Ovary (tissue), 7 donors: ENCODE measurements at regions not wholly inside any gene's neighbourhood (a gene's known extent, or its start where the extent isn't known, plus 50 kb on each side); places are given as distances from the start of the nearest gene placed in this dataset.
"Not testable (repeated sequence)": the region's sequence is repeated elsewhere in the genome, so short reads cannot be mapped to it uniquely, and the experiment has no call there.

ENCODE experiments used
- DNase-seq, 5 donors: peaks; one replicate each; pipeline ENCODE4 v3.0.0-alpha.2; 2019 to 2020
- H3K27ac ChIP-seq, 2 donors: fragments of 200-600 bp; one replicate each; pipeline versions ENCODE4 v1.5.1 to v1.8.0; 2019 to 2022
- H3K27me3 ChIP-seq: fragments of 200-600 bp; one replicate; pipeline ENCODE4 v1.8.0; 2022
- H3K36me3 ChIP-seq: fragments of 200-600 bp; sonication (generic); one replicate; pipeline ENCODE4 v1.5.1; 2019
- H3K4me1 ChIP-seq: one replicate; pipeline ENCODE4 v1.8.1; 2013; ENCODE audit warnings: mild to moderate bottlenecking, moderate library complexity; ENCODE audit not compliant: insufficient read depth
- H3K4me3 ChIP-seq: fragments of 200-600 bp; sonication (generic); one replicate; pipeline ENCODE4 v1.5.1; 2017
- H3K9me3 ChIP-seq, 2 donors: fragments of 200-600 bp in 1 of 2; sonication (generic) in 1 of 2; one replicate each; pipeline versions ENCODE4 v1.5.1 to v1.8.1; 2013 to 2019; ENCODE audit warnings: mild to moderate bottlenecking in 1 of 2, moderate library complexity in 1 of 2
- CTCF ChIP-seq, 3 donors: fragments of 450-650 bp in 2 of 3; fragments of 200-600 bp in 1 of 3; IDR thresholded peaks; one replicate each; pipeline versions ENCODE4 v1.5.1 to v1.8.0; 2016 to 2022; ENCODE audit warnings: antibody characterized with exemption in 3 of 3, mild to moderate bottlenecking in 1 of 3
- EP300 ChIP-seq: sonication (generic); formaldehyde crosslinking; IDR thresholded peaks from one replicate; pipeline ENCODE4 v1.6.1; 2017; ENCODE audit warnings: antibody characterized with exemption
- POLR2A ChIP-seq: fragments of 450-650 bp; IDR thresholded peaks from one replicate; pipeline ENCODE4 v1.6.1; 2017; ENCODE audit warnings: antibody characterized with exemption, mild to moderate bottlenecking, moderate library complexity
- WGBS, 3 donors: extraction: QIAGEN DNeasy Blood & Tissue Kit in 1 of 3; methylation state at CpG; one replicate each; pipeline versions ENCODE4 v1.1.5 to v1.1.7; 2013 to 2017; 5-methylcytosine and 5-hydroxymethylcytosine counted together
- intact Hi-C, 4 donors: fragments of 100-400 bp; cut with DNase I; formaldehyde crosslinking; loops; one replicate each; pipeline versions ENCODE4 v1.11.0 to v1.15.1; 2022 to 2023
- donor health status: DM: no; HTN: no; CAD: no; lungs with moderate emphysema.
- donor health status: DM: no; HTN: no; CAD: no.
- donor health status: Bipolar disorder and iron deficiency.
- donor health status: DM: no; HTN: no; CAD: no.
- donor health status: DM: yes; HTN: yes; CAD: no.

- Histone ChIP-seq H3K27me3 (no peaks in the 10 kb centered on the region), H3K27ac (no peak overlapping the region), H3K9me3 (no peaks in the 10 kb centered on the region), H3K4me3 (no peak overlapping the region), H3K4me1 (no peaks in the 10 kb centered on the region), H3K36me3 (no peaks in the 10 kb centered on the region)
- TF ChIP-seq EP300 (no peak), CTCF (IDR thresholded peaks at IDR 0.05) (no peak), POLR2A (no peak)
- no peak for DNase-seq
- 26 to 38% (median 29%) methylated on average over 9 of the region's 9 CpGs for WGBS, 3 donors
- intact Hi-C loops, result no loop called here
Observed at GRCh38 chr5:90055831-90056328, 353.7 kb downstream of the CETN3 start.

- WGBS, 3 donors, result 83 to 95% (median 94%) methylated on average over 3 of the region's 3 CpGs
- intact Hi-C loops, result no loop called here
- no peak for TF ChIP-seq CTCF (IDR thresholded peaks at IDR 0.05)
- no peak for TF ChIP-seq POLR2A
- TF ChIP-seq EP300, result no peak
- H3K27ac ChIP-seq, result no peak overlapping the region
- no peaks in the 10 kb centered on the region for H3K9me3 ChIP-seq
- H3K36me3 ChIP-seq, result no peaks in the 10 kb centered on the region
- H3K27me3 ChIP-seq, result no peaks in the 10 kb centered on the region
- no peak for DNase-seq
- no peaks in the 10 kb centered on the region for H3K4me1 ChIP-seq
- no peak overlapping the region for H3K4me3 ChIP-seq
Observed at GRCh38 chr5:90054612-90055011, 354.9 kb downstream of the CETN3 start.

GRCh38 chr5:90051756-90052155, 357.8 kb downstream of the CETN3 start:
- Histone ChIP-seq H3K4me1 (no peaks in the 10 kb centered on the region), H3K27ac (no peak overlapping the region), H3K36me3 (no peaks in the 10 kb centered on the region), H3K9me3 (no peaks in the 10 kb centered on the region), H3K4me3 (no peak overlapping the region), H3K27me3 (no peaks in the 10 kb centered on the region)
- WGBS, 3 donors, result 28 to 72% (median 62%) methylated on average over 1 of the region's 1 CpG
- DNase-seq, result no peak
- no peak for TF ChIP-seq EP300
- intact Hi-C loops, result no loop called here

GRCh38 chr5:90050103-90050502, 359.5 kb downstream of the CETN3 start:
- H3K27me3 ChIP-seq, result no peaks in the 10 kb centered on the region
- intact Hi-C loops, result no loop called here
- 83 to 100% (median 94%) methylated on average over 2 of the region's 2 CpGs for WGBS, 3 donors
- H3K4me3 ChIP-seq, result no peak overlapping the region
- no peak for DNase-seq
- no peaks in the 10 kb centered on the region for H3K36me3 ChIP-seq
- no peaks in the 10 kb centered on the region for H3K9me3 ChIP-seq
- no peaks in the 10 kb centered on the region for H3K4me1 ChIP-seq
- no peak for TF ChIP-seq EP300
- no peak overlapping the region for H3K27ac ChIP-seq

GRCh38 chr5:90047113-90047512, 362.4 kb downstream of the CETN3 start:
- Histone ChIP-seq H3K9me3 (no peaks in the 10 kb centered on the region), H3K27me3 (no peaks in the 10 kb centered on the region), H3K27ac (no peak overlapping the region), H3K4me3 (no peak overlapping the region), H3K36me3 (no peaks in the 10 kb centered on the region), H3K4me1 (no peaks in the 10 kb centered on the region)
- no peak for DNase-seq
- no peak for TF ChIP-seq CTCF (IDR thresholded peaks at IDR 0.05)
- no peak for TF ChIP-seq EP300
- no peak for TF ChIP-seq POLR2A
- WGBS, 3 donors, result 71 to 92% (median 79%) methylated on average over 5 of the region's 5 CpGs
- intact Hi-C loops, result no loop called here

- 86 to 92% (median 91%) methylated on average over 4 of the region's 4 CpGs for WGBS, 3 donors
- H3K4me3 ChIP-seq, H3K36me3 ChIP-seq, H3K27me3 ChIP-seq, H3K27ac ChIP-seq, H3K4me1 ChIP-seq, intact Hi-C loops, DNase-seq, H3K9me3 ChIP-seq: not testable (repeated sequence)
Observed at GRCh38 chr5:90040082-90040481, 369.5 kb downstream of the CETN3 start.
